ENCODE measurements at regions not wholly inside any gene's neighbourhood (a gene's known extent, or its start where the extent isn't known, plus 50 kb on each side); places are given as distances from the start of the nearest gene placed in this dataset.

- no peak for DNase-seq (ENCODE audit: low spot score in 2 of 2)
- no peaks in the 10 kb centered on the region for H3K36me3 ChIP-seq (replicated peaks)
- no peaks in the 10 kb centered on the region for H3K4me1 ChIP-seq
- in situ Hi-C loops (cut with MboI; ENCODE audit: low sequenced_read_pairs), result no loop called here
- no peak overlapping the region for H3K4me3 ChIP-seq
- no peaks in the 10 kb centered on the region for H3K27me3 ChIP-seq (ENCODE audit: low read depth)
- H3K9me3 ChIP-seq, result no peaks in the 10 kb centered on the region
Measured at GRCh38 chr10:89829262-89829886, 128.0 kb downstream of the KIF20B start.

DNA sequence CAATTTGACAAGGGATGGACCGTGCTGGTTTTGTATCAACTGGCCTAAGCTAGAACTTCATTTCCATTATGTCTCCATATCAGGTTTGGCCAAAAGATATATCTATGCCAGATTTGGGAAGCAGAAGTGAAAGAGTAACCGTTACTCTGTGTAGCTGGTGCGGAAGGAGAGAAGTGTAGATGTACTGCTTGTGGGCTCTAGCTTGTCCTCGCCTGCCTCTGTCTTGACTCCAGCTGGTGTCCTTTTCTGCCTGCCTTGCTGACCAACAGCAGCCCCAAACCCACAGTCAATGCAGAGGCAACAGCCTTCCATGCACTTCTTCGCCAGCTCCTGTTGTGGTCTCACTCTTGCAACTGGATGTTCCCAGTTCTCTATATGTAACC is 128.5 kb downstream of the KIF20B start:
- no peaks in the 10 kb centered on the region for H3K4me1 ChIP-seq
- no peaks in the 10 kb centered on the region for H3K36me3 ChIP-seq (replicated peaks)
- no peak for DNase-seq (ENCODE audit: low spot score in 2 of 2)
- no peaks in the 10 kb centered on the region for H3K9me3 ChIP-seq
- H3K27me3 ChIP-seq (ENCODE audit: low read depth), result no peaks in the 10 kb centered on the region
- in situ Hi-C loops (cut with MboI; ENCODE audit: low sequenced_read_pairs), result no loop called here
- no peak overlapping the region for H3K4me3 ChIP-seq

DNA sequence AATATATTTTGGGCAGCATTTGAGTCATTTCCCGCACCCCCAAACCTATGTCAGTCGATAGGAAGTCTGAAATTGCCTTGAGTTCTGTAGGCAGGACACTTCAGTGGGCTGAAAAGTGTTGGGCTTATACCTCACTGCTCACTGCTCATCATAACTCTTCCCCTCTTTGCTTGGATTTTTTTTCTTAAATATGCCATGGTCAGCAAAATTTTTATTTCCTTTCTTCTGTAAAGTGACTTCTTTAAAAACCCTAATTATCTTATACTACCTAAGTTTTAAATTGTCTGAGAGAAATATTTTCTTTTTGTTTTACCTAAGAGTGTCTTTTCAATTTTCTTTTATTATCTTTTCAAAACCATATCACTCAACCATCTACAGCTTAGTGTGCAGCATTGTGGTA is 129.2 kb downstream of the KIF20B start:
- H3K36me3 ChIP-seq (replicated peaks), result no peaks in the 10 kb centered on the region
- H3K9me3 ChIP-seq, result no peaks in the 10 kb centered on the region
- DNase-seq (ENCODE audit: low spot score in 2 of 2), result no peak
- no peak overlapping the region for H3K4me3 ChIP-seq
- no peaks in the 10 kb centered on the region for H3K27me3 ChIP-seq (ENCODE audit: low read depth)
- in situ Hi-C loops (cut with MboI; ENCODE audit: low sequenced_read_pairs), result no loop called here
- no peaks in the 10 kb centered on the region for H3K4me1 ChIP-seq

DNA sequence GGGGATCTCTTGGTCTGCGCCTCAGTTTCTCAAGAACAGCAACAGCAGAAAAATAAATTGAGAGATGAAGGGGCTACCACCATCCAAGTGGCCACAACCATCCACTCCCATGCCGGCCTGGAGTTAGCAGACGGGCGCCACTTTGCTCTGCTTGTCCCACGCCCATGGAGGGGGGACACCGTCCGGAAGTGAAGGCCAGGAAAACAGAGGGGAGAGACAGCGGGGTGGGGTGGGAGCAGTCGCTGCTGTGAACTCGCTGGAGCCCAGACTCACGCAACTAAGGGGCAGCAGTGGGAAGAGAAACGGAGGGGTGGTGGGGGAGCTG is 135.4 kb downstream of the KIF20B start:
- H3K4me1 ChIP-seq, result no peaks in the 10 kb centered on the region
- DNase-seq (ENCODE audit: low spot score in 2 of 2), result no peak
- in situ Hi-C loops (cut with MboI; ENCODE audit: low sequenced_read_pairs), result no loop called here
- no peak overlapping the region for H3K4me3 ChIP-seq
- H3K9me3 ChIP-seq, result no peaks in the 10 kb centered on the region
- no peaks in the 10 kb centered on the region for H3K36me3 ChIP-seq (replicated peaks)
- H3K27me3 ChIP-seq (ENCODE audit: low read depth), result no peaks in the 10 kb centered on the region

DNA sequence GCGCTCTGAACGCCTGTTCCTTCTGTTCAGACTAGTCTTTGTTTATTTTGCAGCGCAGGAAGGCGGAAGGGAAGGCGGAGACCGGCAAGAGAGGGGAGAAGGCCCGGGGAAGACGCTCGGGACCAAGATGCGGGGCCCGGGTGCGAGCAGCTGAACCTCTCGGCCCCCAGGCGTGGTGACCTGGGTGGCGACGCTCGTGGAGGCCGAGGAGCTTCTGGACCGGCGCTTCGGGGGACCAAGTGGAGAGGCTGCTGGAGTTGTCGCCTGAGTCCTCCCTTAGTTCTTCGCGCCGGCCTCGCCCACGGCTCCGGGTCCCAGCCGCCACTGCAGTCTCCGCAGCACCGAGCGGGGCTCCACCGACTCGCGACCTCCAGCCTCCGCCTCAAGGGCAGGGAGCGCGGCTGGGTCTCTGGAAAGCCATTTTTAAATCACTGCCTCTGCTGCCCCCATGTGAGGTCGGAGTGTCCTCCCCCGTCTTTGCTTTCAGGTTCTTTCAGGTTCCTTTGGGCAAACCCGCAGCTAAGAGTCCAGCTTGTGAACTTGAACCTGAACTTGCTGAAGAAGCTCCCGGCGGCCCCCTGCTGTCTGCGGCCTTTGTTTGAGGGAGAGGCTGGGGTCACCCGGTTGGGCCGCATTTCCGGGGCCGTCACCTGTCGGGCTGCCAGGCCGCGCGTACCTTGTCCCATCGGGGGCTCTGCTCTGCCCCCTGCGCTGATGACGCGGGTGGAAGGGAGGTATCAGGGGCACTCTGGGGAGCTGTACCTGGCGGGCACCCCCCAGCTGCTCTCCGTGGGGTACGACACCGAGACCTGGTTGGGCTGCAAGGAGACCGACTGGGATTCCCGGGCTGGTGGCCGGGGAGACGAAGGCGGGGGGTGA is 136.0 kb downstream of the KIF20B start:
- in situ Hi-C loops (cut with MboI; ENCODE audit: low sequenced_read_pairs), result no loop called here
- Histone ChIP-seq H3K36me3 (replicated peaks) (no peaks in the 10 kb centered on the region), H3K27me3 (ENCODE audit: low read depth) (no peaks in the 10 kb centered on the region), H3K4me1 (no peaks in the 10 kb centered on the region), H3K9me3 (no peaks in the 10 kb centered on the region), H3K4me3 (no peak overlapping the region)
- DNase-seq (ENCODE audit: low spot score in 2 of 2), result no peak

GRCh38 chr10:89838044-89838615 is 136.7 kb downstream of the KIF20B start:
- no peaks in the 10 kb centered on the region for H3K9me3 ChIP-seq
- no peaks in the 10 kb centered on the region for H3K4me1 ChIP-seq
- in situ Hi-C loops (cut with MboI; ENCODE audit: low sequenced_read_pairs), result no loop called here
- no peaks in the 10 kb centered on the region for H3K36me3 ChIP-seq (replicated peaks)
- no peak overlapping the region for H3K4me3 ChIP-seq
- no peaks in the 10 kb centered on the region for H3K27me3 ChIP-seq (ENCODE audit: low read depth)
- DNase-seq (ENCODE audit: low spot score in 2 of 2), result no peak

GRCh38 chr10:89845541-89846280 is 144.3 kb downstream of the KIF20B start:
- Histone ChIP-seq H3K27me3 (ENCODE audit: low read depth) (no peaks in the 10 kb centered on the region), H3K9me3 (no peaks in the 10 kb centered on the region), H3K36me3 (replicated peaks) (no peaks in the 10 kb centered on the region), H3K4me3 (no peak overlapping the region), H3K4me1 (no peaks in the 10 kb centered on the region)
- no peak for DNase-seq (ENCODE audit: low spot score in 2 of 2)
- in situ Hi-C loops (cut with MboI; ENCODE audit: low sequenced_read_pairs), result no loop called here

DNA sequence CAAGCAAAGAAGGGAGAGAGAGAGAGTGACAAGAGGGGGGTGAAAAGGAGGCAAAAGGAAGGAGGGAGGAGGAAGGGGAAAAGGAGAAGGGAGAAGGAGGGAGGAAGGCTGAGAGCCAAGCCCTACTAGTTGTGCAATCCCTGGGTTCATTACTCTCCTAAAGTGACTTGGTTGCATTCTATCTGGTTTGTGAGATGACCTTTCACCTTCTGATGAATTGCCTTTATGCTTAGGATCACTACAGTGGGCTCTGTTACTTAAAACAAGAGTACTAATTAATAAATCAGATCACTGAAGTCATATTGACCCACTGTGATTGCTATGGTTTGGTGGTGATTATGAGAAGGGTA is 144.9 kb downstream of the KIF20B start:
- in situ Hi-C loops (cut with MboI; ENCODE audit: low sequenced_read_pairs), result no loop called here
- Histone ChIP-seq H3K4me3 (no peak overlapping the region), H3K9me3 (no peaks in the 10 kb centered on the region), H3K4me1 (no peaks in the 10 kb centered on the region), H3K36me3 (replicated peaks) (no peaks in the 10 kb centered on the region), H3K27me3 (ENCODE audit: low read depth) (no peaks in the 10 kb centered on the region)
- DNase-seq (ENCODE audit: low spot score in 2 of 2), result no peak

- no peak for DNase-seq (ENCODE audit: low spot score in 2 of 2)
- no peaks in the 10 kb centered on the region for H3K27me3 ChIP-seq (ENCODE audit: low read depth)
- no peaks in the 10 kb centered on the region for H3K4me1 ChIP-seq
- no peaks in the 10 kb centered on the region for H3K9me3 ChIP-seq
- in situ Hi-C loops (cut with MboI; ENCODE audit: low sequenced_read_pairs), result no loop called here
- no peak overlapping the region for H3K4me3 ChIP-seq
- no peaks in the 10 kb centered on the region for H3K36me3 ChIP-seq (replicated peaks)
Measured at GRCh38 chr10:89846786-89847185, 145.4 kb downstream of the KIF20B start.

- in situ Hi-C loops (cut with MboI; ENCODE audit: low sequenced_read_pairs), result no loop called here
- Histone ChIP-seq H3K4me1 (no peaks in the 10 kb centered on the region), H3K4me3 (no peak overlapping the region), H3K9me3 (no peaks in the 10 kb centered on the region), H3K36me3 (replicated peaks) (no peaks in the 10 kb centered on the region), H3K27me3 (ENCODE audit: low read depth) (no peaks in the 10 kb centered on the region)
- DNase-seq (ENCODE audit: low spot score in 2 of 2), result no peak
Measured at GRCh38 chr10:89852872-89853271, 151.5 kb downstream of the KIF20B start.

DNA sequence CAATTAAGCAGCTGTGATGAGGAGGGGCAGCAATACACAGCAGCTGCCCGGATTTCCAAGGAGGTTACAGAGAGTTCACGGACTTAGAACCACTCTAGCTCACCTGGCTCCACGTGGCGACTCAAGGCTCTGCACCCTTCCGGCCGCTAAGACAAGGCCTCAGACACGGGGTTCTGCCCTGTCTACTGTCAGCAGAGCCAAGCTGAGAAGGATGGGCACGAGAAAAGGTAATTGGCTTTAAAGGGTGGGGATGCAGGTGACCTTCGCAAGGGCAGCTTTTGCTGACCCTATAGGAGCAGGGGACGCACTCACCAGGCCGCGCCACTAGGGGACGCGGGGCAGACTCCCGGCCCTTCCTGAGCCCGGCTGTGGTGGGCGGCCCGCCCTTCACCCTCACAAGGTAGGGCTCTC is 152.4 kb downstream of the KIF20B start:
- no peak overlapping the region for H3K4me3 ChIP-seq
- no peaks in the 10 kb centered on the region for H3K4me1 ChIP-seq
- H3K27me3 ChIP-seq (ENCODE audit: low read depth), result no peaks in the 10 kb centered on the region
- H3K9me3 ChIP-seq, result no peaks in the 10 kb centered on the region
- H3K36me3 ChIP-seq (replicated peaks), result no peaks in the 10 kb centered on the region
- in situ Hi-C loops (cut with MboI; ENCODE audit: low sequenced_read_pairs), result no loop called here
- no peak for DNase-seq (ENCODE audit: low spot score in 2 of 2)

GRCh38 chr10:89857431-89858042 is 156.1 kb downstream of the KIF20B start:
- Histone ChIP-seq H3K27me3 (ENCODE audit: low read depth) (no peaks in the 10 kb centered on the region), H3K4me1 (peaks cover 17% of the 10 kb centered on the region), H3K36me3 (replicated peaks) (no peaks in the 10 kb centered on the region), H3K9me3 (no peaks in the 10 kb centered on the region), H3K4me3 (no peak overlapping the region)
- in situ Hi-C loops (cut with MboI; ENCODE audit: low sequenced_read_pairs), result no loop called here
- no peak for DNase-seq (ENCODE audit: low spot score in 2 of 2)

DNA sequence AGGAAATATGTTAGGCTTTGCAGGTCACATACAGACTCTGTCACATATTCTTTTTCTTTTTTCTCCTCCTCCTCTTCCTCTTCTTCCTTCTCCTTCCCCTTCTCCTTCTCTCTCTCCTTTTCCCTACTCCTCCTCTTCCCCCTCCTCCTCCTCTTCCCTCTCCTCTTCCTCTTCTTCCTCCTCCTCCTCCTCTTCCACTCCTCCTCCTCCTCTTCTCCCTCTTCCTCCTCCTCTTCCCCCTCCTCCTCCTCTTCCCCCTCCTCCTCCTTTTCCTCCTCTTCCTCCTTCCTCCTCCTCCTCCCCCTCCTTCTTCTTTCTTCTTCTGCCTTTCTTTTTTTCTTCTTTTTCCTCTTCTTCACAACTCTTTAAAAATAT is 159.8 kb downstream of the KIF20B start:
- Histone ChIP-seq H3K36me3 (replicated peaks) (no peaks in the 10 kb centered on the region), H3K4me1 (peaks cover 17% of the 10 kb centered on the region), H3K27me3 (ENCODE audit: low read depth) (no peaks in the 10 kb centered on the region), H3K9me3 (no peaks in the 10 kb centered on the region), H3K4me3 (no peak overlapping the region)
- DNase-seq (ENCODE audit: low spot score in 2 of 2), result no peak
- in situ Hi-C loops (cut with MboI; ENCODE audit: low sequenced_read_pairs), result no loop called here

All from HAP-1 (cell line).